Motor neuron (in vitro differentiated cells): ENCODE measurements at regions not wholly inside any gene's neighbourhood (a gene's known extent, or its start where the extent isn't known, plus 50 kb on each side); places are given as distances from the start of the nearest gene placed in this dataset.
A peak's percentile ranks its signal among the peaks of the same experiment; 100 is the strongest.
"Not testable (repeated sequence)": the region's sequence is repeated elsewhere in the genome, so short reads cannot be mapped to it uniquely, and the experiment has no call there.

Experiments used
- ATAC-seq, 8 experiments: fragments of 200-7000 bp; cut with Tn5 transposase; replicated peaks in 6 of 8; 2 replicates each; pipeline ENCODE4 v1.8.0; 2021; ENCODE audit warnings: mild to moderate bottlenecking in 8 of 8, moderate library complexity in 8 of 8
- H3K27ac ChIP-seq, 2 donors: fragments of 250-450 bp; sonication (Bioruptor Pico); 2 replicates each; pipeline ENCODE4 v1.9.0; 2021; ENCODE audit warnings: antibody characterized with exemption in 2 of 2, mild to moderate bottlenecking in 2 of 2, moderate library complexity in 1 of 2
- H3K4me1 ChIP-seq, 2 donors: fragments of 250-450 bp; sonication (Bioruptor Pico); replicated peaks in 1 of 2; 2 replicates each; pipeline ENCODE4 v1.6.1; 2021; ENCODE audit warnings: antibody characterized with exemption in 2 of 2, mild to moderate bottlenecking in 2 of 2, moderate library complexity in 1 of 2
- H3K4me3 ChIP-seq, 5 donors: fragments of 250-450 bp; sonication (Bioruptor Pico); 2 replicates each; pipeline ENCODE4 v1.9.0; 2021; ENCODE audit warnings: antibody characterized with exemption in 5 of 5, mild to moderate bottlenecking in 5 of 5, moderate library complexity in 4 of 5
- WGBS, 10 experiments: fragments of 450-650 bp; shearing (Covaris generic); methylation state at CpG; one replicate each; pipeline ENCODE4 v1.0.0; 2022; 5-methylcytosine and 5-hydroxymethylcytosine counted together
- in situ Hi-C, 9 experiments: fragments of 400-800 bp; cut with MboI; loops; one replicate each; pipeline ENCODE4 v1.15.0; 2021; ENCODE audit warnings: low sequenced_read_pairs in 9 of 9, low pct_unique_long_range_greater_than_20kb in 2 of 9; ENCODE audit not compliant: unreplicated experiment in 9 of 9

DNA sequence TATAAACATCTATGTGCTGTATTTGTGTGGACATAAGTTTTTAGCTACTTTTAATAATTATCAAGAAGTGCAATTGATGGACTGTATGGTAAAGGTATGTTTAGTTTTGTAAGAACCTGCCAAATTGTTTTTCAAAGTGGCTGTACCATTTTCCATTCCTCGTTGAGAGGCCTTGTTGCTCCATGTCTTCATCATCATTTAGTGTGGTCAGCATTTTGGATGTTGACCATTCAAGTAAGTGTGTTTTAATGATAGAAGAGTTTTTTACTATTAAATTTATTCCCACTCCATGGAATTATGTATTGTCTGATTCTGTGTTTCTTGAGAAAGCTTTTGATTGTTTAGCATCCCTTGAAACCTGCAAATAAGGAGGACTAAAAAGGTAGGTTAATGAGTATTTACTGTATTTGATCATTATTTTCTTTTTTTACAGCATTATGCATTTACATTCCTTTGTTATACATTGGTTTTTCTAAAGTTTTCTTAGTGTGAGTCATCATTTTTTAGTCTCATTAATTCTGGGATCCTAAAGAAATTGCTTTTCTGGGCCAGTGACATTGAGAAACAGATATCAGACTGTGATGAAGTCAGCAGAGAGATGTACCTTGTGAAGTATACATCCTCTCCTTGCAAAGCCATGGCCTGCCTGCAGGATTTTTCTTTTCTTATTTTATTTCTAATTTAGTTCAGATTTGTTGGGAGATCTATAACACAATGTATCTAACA, 312.8 kb upstream of the PTCHD4 start:
- in situ Hi-C loops: no loop called here

GRCh38 chr6:48419992-48420391, 309.0 kb upstream of the PTCHD4 start:
- in situ Hi-C loops: no loop called here
- Histone ChIP-seq H3K4me3 (no peak overlapping the region), H3K4me1 (peaks cover 0 to 9% of the 10 kb centered on the region in 2 donors), H3K27ac (no peak overlapping the region)
- ATAC-seq: peak in 1 of 8 experiments; percentile 31
- 0 to 100% (median 65%) methylated on average over 1 of the region's 1 CpG; no CpG with 5 or more reads in 4 of the 10 experiments for WGBS, 10 experiments

More for the DNA sequence above, 312.8 kb upstream of the PTCHD4 start:
- no peak overlapping the region for H3K27ac ChIP-seq
- no peak for ATAC-seq
- H3K4me3 ChIP-seq: no peak overlapping the region
- no peaks in the 10 kb centered on the region for H3K4me1 ChIP-seq
- 33 to 100% (median 78%) methylated on average over 1 of the region's 1 CpG; no CpG with 5 or more reads in 2 of the 10 experiments for WGBS, 10 experiments

GRCh38 chr6:48417927-48418326, 306.9 kb upstream of the PTCHD4 start:
- Histone ChIP-seq H3K27ac (no peak overlapping the region), H3K4me1 (peaks cover 0 to 9% of the 10 kb centered on the region in 2 donors), H3K4me3 (no peak overlapping the region)
- in situ Hi-C loops: no loop called here
- peak in 5 of 8 experiments; percentile 28 to 79 (median 54) for ATAC-seq
- WGBS, 10 experiments: 0 to 88% (median 33%) methylated on average over 1 to 4 of the region's 4 CpGs; no CpG with 5 or more reads in 1 of the 10 experiments

GRCh38 chr6:48412656-48413055, 301.7 kb upstream of the PTCHD4 start:
- WGBS, 10 experiments: 0 to 100% (median 66%) methylated on average over 1 to 2 of the region's 2 CpGs; no CpG with 5 or more reads in 4 of the 10 experiments
- in situ Hi-C loops: no loop called here
- Histone ChIP-seq H3K4me3 (no peak overlapping the region), H3K4me1 (peaks cover 0 to 3% of the 10 kb centered on the region in 2 donors), H3K27ac (no peak overlapping the region)
- ATAC-seq: no peak

DNA sequence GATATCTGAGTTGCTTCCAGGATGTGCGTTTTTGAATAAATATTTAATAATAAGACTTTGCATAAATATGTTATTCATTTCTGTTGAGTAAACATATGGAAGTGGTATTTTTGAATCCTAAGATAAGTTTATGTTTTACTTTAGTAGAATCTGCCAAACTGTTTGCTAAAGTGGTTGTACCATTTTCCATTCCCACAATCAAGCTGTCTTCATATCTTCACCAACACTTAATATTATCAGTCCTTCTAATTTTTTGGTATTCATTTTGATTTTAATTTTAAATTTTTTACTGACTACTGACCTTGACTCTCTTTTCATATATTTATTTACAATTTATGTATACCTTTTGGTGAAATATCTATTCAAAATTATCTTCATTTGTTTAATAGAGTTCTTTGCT, 293.9 kb upstream of the PTCHD4 start:
- Histone ChIP-seq H3K4me3 (no peak overlapping the region), H3K4me1 (no peaks in the 10 kb centered on the region), H3K27ac (no peak overlapping the region)
- no peak for ATAC-seq
- in situ Hi-C loops: no loop called here
- 0 to 86% (median 70%) methylated on average over 1 of the region's 1 CpG for WGBS, 10 experiments

DNA sequence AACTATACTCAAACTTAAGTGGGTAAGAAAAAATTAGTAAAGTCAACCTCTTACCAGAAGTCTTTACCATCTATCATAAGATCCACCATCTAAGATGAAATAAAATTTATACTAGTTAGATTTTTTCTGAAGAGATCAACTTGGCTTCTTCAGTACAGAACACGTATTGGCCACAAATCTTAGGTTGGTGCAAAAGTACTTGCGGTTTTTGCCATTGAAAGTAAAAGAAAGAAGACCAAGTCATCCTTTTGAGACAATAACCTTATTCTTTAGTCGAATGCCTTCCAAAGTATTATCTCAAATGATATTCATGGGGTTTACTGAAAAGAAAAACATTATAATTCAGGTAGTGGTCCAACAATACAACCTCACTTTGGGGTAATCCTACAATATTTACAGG, 292.6 kb upstream of the PTCHD4 start:
- no peaks in the 10 kb centered on the region for H3K4me1 ChIP-seq
- in situ Hi-C loops: no loop called here
- WGBS, 10 experiments: 8 to 100% (median 84%) methylated on average over 1 to 3 of the region's 3 CpGs; no CpG with 5 or more reads in 1 of the 10 experiments
- ATAC-seq: no peak
- H3K27ac ChIP-seq: no peak overlapping the region
- no peak overlapping the region for H3K4me3 ChIP-seq

- Histone ChIP-seq H3K4me1 (no peaks in the 10 kb centered on the region), H3K27ac (no peak overlapping the region), H3K4me3 (no peak overlapping the region)
- no peak for ATAC-seq
- in situ Hi-C loops: no loop called here
- 0 to 100% (median 55%) methylated on average over 1 to 3 of the region's 3 CpGs; no CpG with 5 or more reads in 1 of the 10 experiments for WGBS, 10 experiments
These were observed 290.0 kb upstream of the PTCHD4 start for GRCh38 chr6:48401016-48401415.

DNA sequence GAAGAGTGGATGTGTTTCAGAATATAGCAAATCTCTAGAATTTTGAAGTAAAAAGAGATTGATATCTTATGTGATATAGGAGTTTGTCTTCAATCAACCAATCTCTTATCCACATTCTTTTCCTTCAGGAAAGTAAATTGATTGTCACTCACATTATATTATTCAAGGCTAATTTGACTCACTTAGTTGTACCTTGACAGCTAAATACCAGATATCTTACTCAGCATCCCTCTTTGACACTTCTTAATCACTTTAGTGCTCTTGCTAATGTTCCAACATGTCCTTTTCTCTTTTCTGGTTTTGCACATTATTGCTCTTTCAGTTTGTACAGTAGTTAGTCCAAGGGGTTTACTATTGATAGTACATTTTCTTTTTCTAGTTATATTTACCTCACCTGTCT, 286.9 kb upstream of the PTCHD4 start:
- Histone ChIP-seq H3K4me3 (no peak overlapping the region), H3K27ac (no peak overlapping the region), H3K4me1 (no peaks in the 10 kb centered on the region)
- in situ Hi-C loops: no loop called here
- no peak for ATAC-seq

GRCh38 chr6:48389146-48390043, 278.4 kb upstream of the PTCHD4 start:
- in situ Hi-C loops: no loop called here
- Histone ChIP-seq H3K4me1 (no peaks in the 10 kb centered on the region), H3K27ac (no peak overlapping the region), H3K4me3 (no peak overlapping the region)
- 0 to 100% (median 40%) methylated on average over 1 to 2 of the region's 4 CpGs; no CpG with 5 or more reads in 5 of the 10 experiments for WGBS, 10 experiments
- ATAC-seq: peak in 1 of 8 experiments; percentile 39

DNA sequence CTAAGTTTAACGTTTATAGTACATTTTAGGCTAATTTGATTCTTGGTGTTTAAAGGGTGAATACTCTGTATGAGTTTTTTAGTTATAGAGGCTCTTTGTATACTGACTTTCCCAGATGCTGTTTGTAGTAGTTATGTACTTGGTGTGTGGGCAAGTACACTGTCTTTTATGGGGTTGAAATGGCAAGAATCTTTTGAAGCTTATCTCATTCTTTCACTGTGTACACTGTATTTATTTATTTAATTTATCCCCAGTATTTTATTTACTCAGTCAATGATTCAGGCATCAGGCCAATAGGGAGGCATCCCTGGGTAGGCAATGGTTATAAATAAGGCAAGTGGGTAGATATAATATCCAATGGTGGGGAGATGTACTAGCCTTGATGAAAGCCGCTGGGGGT, 277.0 kb upstream of the PTCHD4 start:
- in situ Hi-C loops: no loop called here
- WGBS, 10 experiments: 0 to 100% (median 51%) methylated on average over 1 to 2 of the region's 2 CpGs

GRCh38 chr6:48378884-48379407, 267.9 kb upstream of the PTCHD4 start:
- no peak overlapping the region for H3K4me3 ChIP-seq
- in situ Hi-C loops: no loop called here
- no peaks in the 10 kb centered on the region for H3K4me1 ChIP-seq
- ATAC-seq: no peak
- H3K27ac ChIP-seq: no peak overlapping the region

More for the DNA sequence above, 277.0 kb upstream of the PTCHD4 start:
- no peaks in the 10 kb centered on the region for H3K4me1 ChIP-seq
- no peak overlapping the region for H3K4me3 ChIP-seq
- peak in 1 of 8 experiments; percentile 65 for ATAC-seq
- no peak overlapping the region for H3K27ac ChIP-seq

DNA sequence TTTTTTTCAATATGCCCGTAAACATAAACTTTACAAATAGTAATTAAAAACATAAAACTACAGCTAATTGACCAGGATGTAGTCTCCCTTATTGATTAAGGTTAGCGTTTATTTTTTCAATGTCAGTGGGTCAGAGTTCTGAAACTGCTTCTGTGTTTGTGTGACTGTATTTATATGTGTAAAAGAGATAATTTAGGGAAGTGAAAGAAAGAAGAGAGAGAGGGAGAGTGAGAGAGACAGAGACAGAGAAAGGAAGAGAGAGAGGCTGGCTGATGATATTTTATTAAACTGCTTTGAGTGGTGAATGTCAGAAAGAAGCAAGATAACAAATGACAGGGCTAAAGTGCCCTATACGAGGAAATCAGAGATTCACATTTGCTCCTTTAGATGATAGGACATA, 266.1 kb upstream of the PTCHD4 start:
- Histone ChIP-seq H3K27ac (no peak overlapping the region), H3K4me1 (no peaks in the 10 kb centered on the region), H3K4me3 (no peak overlapping the region)
- in situ Hi-C loops: no loop called here
- WGBS, 10 experiments: 23 to 92% (median 58%) methylated on average over 2 to 3 of the region's 3 CpGs; no CpG with 5 or more reads in 1 of the 10 experiments
- ATAC-seq: no peak

GRCh38 chr6:48371226-48371625, 260.2 kb upstream of the PTCHD4 start:
- H3K4me1 ChIP-seq, in situ Hi-C loops, ATAC-seq, H3K4me3 ChIP-seq, H3K27ac ChIP-seq: not testable (repeated sequence)
- no CpG with 5 or more reads among the region's 34 CpGs for WGBS, 10 experiments
